ENCODE measurements at regions not wholly inside any gene's neighbourhood (a gene's known extent, or its start where the extent isn't known, plus 50 kb on each side); places are given as distances from the start of the nearest gene placed in this dataset.

- no peaks in the 10 kb centered on the region for H3K4me1 Mint-ChIP-seq
- H3K27me3 Mint-ChIP-seq, result peaks cover 63% of the 10 kb centered on the region
- no peak overlapping the region for H3K4me3 Mint-ChIP-seq
- DNase-seq (ENCODE audit: low spot score in 2 of 2) (no peak), ATAC-seq (replicated peaks; ENCODE audit: extremely low read depth, poor library complexity, severe bottlenecking) (no peak)
- H3K36me3 Mint-ChIP-seq (ENCODE audit: insufficient read depth), result no peaks in the 10 kb centered on the region
- H3K9me3 Mint-ChIP-seq, result no peaks in the 10 kb centered on the region
- H3K27ac Mint-ChIP-seq (ENCODE audit: low read depth), result no peak overlapping the region
Measured at GRCh38 chr1:94322696-94323095, 85.3 kb upstream of the ARHGAP29 start.

- H3K9me3 Mint-ChIP-seq, result no peaks in the 10 kb centered on the region
- no peak for DNase-seq (ENCODE audit: low spot score in 2 of 2)
- peaks cover 61% of the 10 kb centered on the region for H3K27me3 Mint-ChIP-seq
- no peak overlapping the region for H3K4me3 Mint-ChIP-seq
- no peaks in the 10 kb centered on the region for H3K4me1 Mint-ChIP-seq
- no peak for ATAC-seq (replicated peaks; ENCODE audit: extremely low read depth, poor library complexity, severe bottlenecking)
- H3K27ac Mint-ChIP-seq (ENCODE audit: low read depth), result no peak overlapping the region
- no peaks in the 10 kb centered on the region for H3K36me3 Mint-ChIP-seq (ENCODE audit: insufficient read depth)
Measured at GRCh38 chr1:94321662-94322061, 84.3 kb upstream of the ARHGAP29 start.

- Mint-ChIP-seq H3K27me3 (peaks cover 57% of the 10 kb centered on the region), H3K36me3 (ENCODE audit: insufficient read depth) (no peaks in the 10 kb centered on the region), H3K4me3 (no peak overlapping the region), H3K9me3 (no peaks in the 10 kb centered on the region), H3K27ac (ENCODE audit: low read depth) (no peak overlapping the region), H3K4me1 (no peaks in the 10 kb centered on the region)
- ATAC-seq (replicated peaks; ENCODE audit: extremely low read depth, poor library complexity, severe bottlenecking) (no peak), DNase-seq (ENCODE audit: low spot score in 2 of 2) (no peak)
Measured at GRCh38 chr1:94319319-94320102, 82.1 kb upstream of the ARHGAP29 start.

GRCh38 chr1:94318505-94319030 is 81.2 kb upstream of the ARHGAP29 start:
- H3K4me1 Mint-ChIP-seq, result no peaks in the 10 kb centered on the region
- H3K4me3 Mint-ChIP-seq, result no peak overlapping the region
- H3K27ac Mint-ChIP-seq (ENCODE audit: low read depth), result no peak overlapping the region
- no peaks in the 10 kb centered on the region for H3K36me3 Mint-ChIP-seq (ENCODE audit: insufficient read depth)
- H3K27me3 Mint-ChIP-seq, result peaks cover 48% of the 10 kb centered on the region
- ATAC-seq (replicated peaks; ENCODE audit: extremely low read depth, poor library complexity, severe bottlenecking) (no peak), DNase-seq (ENCODE audit: low spot score in 2 of 2) (no peak)
- no peaks in the 10 kb centered on the region for H3K9me3 Mint-ChIP-seq

GRCh38 chr1:94317790-94318188 is 80.4 kb upstream of the ARHGAP29 start:
- DNase-seq (ENCODE audit: low spot score in 2 of 2), result no peak
- Mint-ChIP-seq H3K27ac (ENCODE audit: low read depth) (no peak overlapping the region), H3K27me3 (peaks cover 40% of the 10 kb centered on the region), H3K9me3 (no peaks in the 10 kb centered on the region), H3K36me3 (ENCODE audit: insufficient read depth) (no peaks in the 10 kb centered on the region), H3K4me3 (no peak overlapping the region), H3K4me1 (no peaks in the 10 kb centered on the region)
- no peak for ATAC-seq (replicated peaks; ENCODE audit: extremely low read depth, poor library complexity, severe bottlenecking)

GRCh38 chr1:94316836-94317789 is 79.7 kb upstream of the ARHGAP29 start:
- peaks cover 33% of the 10 kb centered on the region for H3K27me3 Mint-ChIP-seq
- H3K27ac Mint-ChIP-seq (ENCODE audit: low read depth), result no peak overlapping the region
- DNase-seq (ENCODE audit: low spot score in 2 of 2) (no peak), ATAC-seq (replicated peaks; ENCODE audit: extremely low read depth, poor library complexity, severe bottlenecking) (no peak)
- no peaks in the 10 kb centered on the region for H3K4me1 Mint-ChIP-seq
- no peaks in the 10 kb centered on the region for H3K36me3 Mint-ChIP-seq (ENCODE audit: insufficient read depth)
- H3K4me3 Mint-ChIP-seq, result no peak overlapping the region
- no peaks in the 10 kb centered on the region for H3K9me3 Mint-ChIP-seq

GRCh38 chr1:94316183-94316582 is 78.8 kb upstream of the ARHGAP29 start:
- Mint-ChIP-seq H3K27me3 (peaks cover 31% of the 10 kb centered on the region), H3K4me1 (no peaks in the 10 kb centered on the region), H3K4me3 (no peak overlapping the region), H3K9me3 (no peaks in the 10 kb centered on the region), H3K27ac (ENCODE audit: low read depth) (no peak overlapping the region), H3K36me3 (ENCODE audit: insufficient read depth) (no peaks in the 10 kb centered on the region)
- DNase-seq (ENCODE audit: low spot score in 2 of 2) (no peak), ATAC-seq (replicated peaks; ENCODE audit: extremely low read depth, poor library complexity, severe bottlenecking) (no peak)

- no peak overlapping the region for H3K27ac Mint-ChIP-seq (ENCODE audit: low read depth)
- DNase-seq (ENCODE audit: low spot score in 2 of 2) (no peak), ATAC-seq (replicated peaks; ENCODE audit: extremely low read depth, poor library complexity, severe bottlenecking) (no peak)
- H3K27me3 Mint-ChIP-seq, result peaks cover 26% of the 10 kb centered on the region
- no peaks in the 10 kb centered on the region for H3K4me1 Mint-ChIP-seq
- H3K4me3 Mint-ChIP-seq, result no peak overlapping the region
- H3K9me3 Mint-ChIP-seq, result no peaks in the 10 kb centered on the region
- H3K36me3 Mint-ChIP-seq (ENCODE audit: insufficient read depth), result no peaks in the 10 kb centered on the region
Measured at GRCh38 chr1:94315552-94316116, 78.2 kb upstream of the ARHGAP29 start.

GRCh38 chr1:94314222-94314858 is 77.0 kb upstream of the ARHGAP29 start:
- H3K4me3 Mint-ChIP-seq, result no peak overlapping the region
- no peak for DNase-seq (ENCODE audit: low spot score in 2 of 2)
- no peak overlapping the region for H3K27ac Mint-ChIP-seq (ENCODE audit: low read depth)
- no peaks in the 10 kb centered on the region for H3K36me3 Mint-ChIP-seq (ENCODE audit: insufficient read depth)
- H3K27me3 Mint-ChIP-seq, result peaks cover 14% of the 10 kb centered on the region
- no peak for ATAC-seq (replicated peaks; ENCODE audit: extremely low read depth, poor library complexity, severe bottlenecking)
- no peaks in the 10 kb centered on the region for H3K4me1 Mint-ChIP-seq
- H3K9me3 Mint-ChIP-seq, result no peaks in the 10 kb centered on the region

GRCh38 chr1:94310570-94311270 is 73.3 kb upstream of the ARHGAP29 start:
- DNase-seq (ENCODE audit: low spot score in 2 of 2) (no peak), ATAC-seq (replicated peaks; ENCODE audit: extremely low read depth, poor library complexity, severe bottlenecking) (no peak)
- no peaks in the 10 kb centered on the region for H3K4me1 Mint-ChIP-seq
- H3K27me3 Mint-ChIP-seq, result peaks cover 2% of the 10 kb centered on the region
- no peaks in the 10 kb centered on the region for H3K9me3 Mint-ChIP-seq
- H3K36me3 Mint-ChIP-seq (ENCODE audit: insufficient read depth), result no peaks in the 10 kb centered on the region
- H3K4me3 Mint-ChIP-seq, result no peak overlapping the region
- H3K27ac Mint-ChIP-seq (ENCODE audit: low read depth), result no peak overlapping the region

- no peaks in the 10 kb centered on the region for H3K4me1 Mint-ChIP-seq
- ATAC-seq (replicated peaks; ENCODE audit: extremely low read depth, poor library complexity, severe bottlenecking), result no peak
- DNase-seq (ENCODE audit: low spot score in 2 of 2), result no peak
- H3K27ac Mint-ChIP-seq (ENCODE audit: low read depth), result no peak overlapping the region
- H3K36me3 Mint-ChIP-seq (ENCODE audit: insufficient read depth), result no peaks in the 10 kb centered on the region
- H3K27me3 Mint-ChIP-seq, result peaks cover 9% of the 10 kb centered on the region
- no peaks in the 10 kb centered on the region for H3K9me3 Mint-ChIP-seq
- H3K4me3 Mint-ChIP-seq, result no peak overlapping the region
Measured at GRCh38 chr1:94309829-94310569, 72.6 kb upstream of the ARHGAP29 start.
